ENCODE measurements at regions not wholly inside any gene's neighbourhood (a gene's known extent, or its start where the extent isn't known, plus 50 kb on each side); places are given as distances from the start of the nearest gene placed in this dataset.

GRCh38 chr15:62715946-62716345 is 326.6 kb upstream of the TPM1 start:
- DNase-seq (ENCODE audit: low read depth) = no peak
- no peak overlapping the region for H3K4me3 ChIP-seq (ENCODE audit: control insufficient read depth, low read depth, low read length)
- TF ChIP-seq CTCF (conservative IDR thresholded peaks at IDR 0.05; ENCODE audit: control insufficient read depth, insufficient read depth, low read depth, low read length) = no peak

GRCh38 chr15:62717496-62717895 is 325.1 kb upstream of the TPM1 start:
- no peak for TF ChIP-seq CTCF (conservative IDR thresholded peaks at IDR 0.05; ENCODE audit: control insufficient read depth, insufficient read depth, low read depth, low read length)
- no peak for DNase-seq (ENCODE audit: low read depth)
- no peak overlapping the region for H3K4me3 ChIP-seq (ENCODE audit: control insufficient read depth, low read depth, low read length)

GRCh38 chr15:62719316-62719715 is 323.2 kb upstream of the TPM1 start:
- H3K4me3 ChIP-seq (ENCODE audit: control insufficient read depth, low read depth, low read length) = no peak overlapping the region
- DNase-seq (ENCODE audit: low read depth) = no peak
- TF ChIP-seq CTCF (conservative IDR thresholded peaks at IDR 0.05; ENCODE audit: control insufficient read depth, insufficient read depth, low read depth, low read length) = no peak

GRCh38 chr15:62722237-62722636 is 320.3 kb upstream of the TPM1 start:
- no peak overlapping the region for H3K4me3 ChIP-seq (ENCODE audit: control insufficient read depth, low read depth, low read length)
- no peak for TF ChIP-seq CTCF (conservative IDR thresholded peaks at IDR 0.05; ENCODE audit: control insufficient read depth, insufficient read depth, low read depth, low read length)
- DNase-seq (ENCODE audit: low read depth) = no peak

GRCh38 chr15:62726461-62726860 is 316.1 kb upstream of the TPM1 start:
- H3K4me3 ChIP-seq (ENCODE audit: control insufficient read depth, low read depth, low read length) = no peak overlapping the region
- no peak for DNase-seq (ENCODE audit: low read depth)
- TF ChIP-seq CTCF (conservative IDR thresholded peaks at IDR 0.05; ENCODE audit: control insufficient read depth, insufficient read depth, low read depth, low read length) = no peak

- no peak for DNase-seq (ENCODE audit: low read depth)
- no peak for TF ChIP-seq CTCF (conservative IDR thresholded peaks at IDR 0.05; ENCODE audit: control insufficient read depth, insufficient read depth, low read depth, low read length)
- no peak overlapping the region for H3K4me3 ChIP-seq (ENCODE audit: control insufficient read depth, low read depth, low read length)
Measured at GRCh38 chr15:62727501-62727900, 315.0 kb upstream of the TPM1 start.

- DNase-seq (ENCODE audit: low read depth) = no peak
- H3K4me3 ChIP-seq (ENCODE audit: control insufficient read depth, low read depth, low read length) = no peak overlapping the region
- no peak for TF ChIP-seq CTCF (conservative IDR thresholded peaks at IDR 0.05; ENCODE audit: control insufficient read depth, insufficient read depth, low read depth, low read length)
Measured at GRCh38 chr15:62730825-62731224, 311.7 kb upstream of the TPM1 start.
